ENCODE measurements at regions not wholly inside any gene's neighbourhood (a gene's known extent, or its start where the extent isn't known, plus 50 kb on each side); places are given as distances from the start of the nearest gene placed in this dataset.
"Not testable (repeated sequence)": the region's sequence is repeated elsewhere in the genome, so short reads cannot be mapped to it uniquely, and the experiment has no call there.

GRCh38 chr3:73874161-73874560 lies 249.4 kb upstream of the PDZRN3 start:
- no peak for DNase-seq (ENCODE audit: low read depth)

GRCh38 chr3:73868688-73869315 lies 244.1 kb upstream of the PDZRN3 start:
- no peak for DNase-seq (ENCODE audit: low read depth)

- DNase-seq (ENCODE audit: low read depth), result no peak
Observed at GRCh38 chr3:73867524-73867923, 242.8 kb upstream of the PDZRN3 start.

- no peak for DNase-seq (ENCODE audit: low read depth)
Observed at GRCh38 chr3:73866846-73867245, 242.1 kb upstream of the PDZRN3 start.

GRCh38 chr3:73863546-73864079 lies 238.9 kb upstream of the PDZRN3 start:
- no peak for DNase-seq (ENCODE audit: low read depth)

- DNase-seq (ENCODE audit: low read depth), result no peak
Observed at GRCh38 chr3:73855813-73856212, 231.1 kb upstream of the PDZRN3 start.

GRCh38 chr3:73848173-73848906 lies 223.6 kb upstream of the PDZRN3 start:
- no peak for DNase-seq (ENCODE audit: low read depth)

- DNase-seq (ENCODE audit: low read depth), result no peak
Observed at GRCh38 chr3:73846951-73847350, 222.2 kb upstream of the PDZRN3 start.

- DNase-seq (ENCODE audit: low read depth), result no peak
Observed at GRCh38 chr3:73839032-73839431, 214.3 kb upstream of the PDZRN3 start.

GRCh38 chr3:73835945-73836344 lies 211.2 kb upstream of the PDZRN3 start:
- DNase-seq (ENCODE audit: low read depth), result no peak

- DNase-seq (ENCODE audit: low read depth), result no peak
Observed at GRCh38 chr3:73832426-73832825, 207.7 kb upstream of the PDZRN3 start.

GRCh38 chr3:73828348-73828747 lies 203.6 kb upstream of the PDZRN3 start:
- DNase-seq (ENCODE audit: low read depth), result no peak

- DNase-seq (ENCODE audit: low read depth), result no peak
Observed at GRCh38 chr3:73827725-73828211, 203.0 kb upstream of the PDZRN3 start.

- DNase-seq (ENCODE audit: low read depth), result no peak
Observed at GRCh38 chr3:73827204-73827603, 202.5 kb upstream of the PDZRN3 start.

GRCh38 chr3:73820896-73821295 lies 196.2 kb upstream of the PDZRN3 start:
- DNase-seq (ENCODE audit: low read depth), result not testable (repeated sequence)

- no peak for DNase-seq (ENCODE audit: low read depth)
Observed at GRCh38 chr3:73820431-73820830, 195.7 kb upstream of the PDZRN3 start.

- no peak for DNase-seq (ENCODE audit: low read depth)
Observed at GRCh38 chr3:73815966-73816365, 191.2 kb upstream of the PDZRN3 start.

GRCh38 chr3:73813692-73814292 lies 189.1 kb upstream of the PDZRN3 start:
- no peak for DNase-seq (ENCODE audit: low read depth)

- DNase-seq (ENCODE audit: low read depth), result peak; percentile 44
Observed at GRCh38 chr3:73813291-73813690, 188.6 kb upstream of the PDZRN3 start.

- no peak for DNase-seq (ENCODE audit: low read depth)
Observed at GRCh38 chr3:73812054-73812453, 187.3 kb upstream of the PDZRN3 start.

GRCh38 chr3:73808862-73809509 lies 184.2 kb upstream of the PDZRN3 start:
- DNase-seq (ENCODE audit: low read depth), result no peak

GRCh38 chr3:73805435-73805834 lies 180.7 kb upstream of the PDZRN3 start:
- DNase-seq (ENCODE audit: low read depth), result no peak

Measured in forelimb muscle (tissue), 1 donor.